ENCODE measurements at regions not wholly inside any gene's neighbourhood (a gene's known extent, or its start where the extent isn't known, plus 50 kb on each side); places are given as distances from the start of the nearest gene placed in this dataset.

- ATAC-seq (no peak), DNase-seq (no peak)
- Histone ChIP-seq H3K4me3 (no peak overlapping the region), H3K36me3 (no peaks in the 10 kb centered on the region), H3K27me3 (no peaks in the 10 kb centered on the region), H3K9me3 (no peaks in the 10 kb centered on the region), H3K27ac (no peak overlapping the region), H3K4me1 (no peaks in the 10 kb centered on the region)
- TF ChIP-seq CTCF (IDR thresholded peaks at IDR 0.05), result no peak
- TF ChIP-seq POLR2A (IDR thresholded peaks at IDR 0.05), result no peak
- intact Hi-C loops (cut with DNase I), result no loop called here
- 67 to 81% (median 71%) methylated on average over 2 of the region's 2 CpGs for WGBS, 4 donors
Measured at GRCh38 chr7:124208173-124208572, 175.3 kb upstream of the TMEM229A start.

GRCh38 chr7:124205526-124205925 is 172.7 kb upstream of the TMEM229A start:
- TF ChIP-seq CTCF (IDR thresholded peaks at IDR 0.05) (no peak), POLR2A (IDR thresholded peaks at IDR 0.05) (no peak)
- no peaks in the 10 kb centered on the region for H3K27me3 ChIP-seq
- no peak overlapping the region for H3K27ac ChIP-seq
- no peaks in the 10 kb centered on the region for H3K36me3 ChIP-seq
- no peak overlapping the region for H3K4me3 ChIP-seq
- H3K9me3 ChIP-seq, result no peaks in the 10 kb centered on the region
- 72 to 90% (median 80%) methylated on average over 1 of the region's 1 CpG for WGBS, 4 donors
- DNase-seq (no peak), ATAC-seq (no peak)
- H3K4me1 ChIP-seq, result no peaks in the 10 kb centered on the region
- intact Hi-C loops (cut with DNase I), result no loop called here

GRCh38 chr7:124202546-124202945 is 169.7 kb upstream of the TMEM229A start:
- Histone ChIP-seq H3K4me1 (no peaks in the 10 kb centered on the region), H3K4me3 (no peak overlapping the region), H3K27me3 (no peaks in the 10 kb centered on the region), H3K27ac (no peak overlapping the region), H3K9me3 (no peaks in the 10 kb centered on the region), H3K36me3 (no peaks in the 10 kb centered on the region)
- ATAC-seq, result no peak
- intact Hi-C loops (cut with DNase I), result no loop called here
- no peak for TF ChIP-seq CTCF (IDR thresholded peaks at IDR 0.05)
- TF ChIP-seq POLR2A (IDR thresholded peaks at IDR 0.05), result no peak
- WGBS, 4 donors, result 93 to 100% (median 94%) methylated on average over 1 of the region's 1 CpG
- DNase-seq, result no peak

- 54 to 73% (median 64%) methylated on average over 3 of the region's 3 CpGs for WGBS, 4 donors
- Histone ChIP-seq H3K27me3 (no peaks in the 10 kb centered on the region), H3K36me3 (no peaks in the 10 kb centered on the region), H3K4me1 (no peaks in the 10 kb centered on the region), H3K27ac (no peak overlapping the region), H3K9me3 (no peaks in the 10 kb centered on the region), H3K4me3 (no peak overlapping the region)
- intact Hi-C loops (cut with DNase I), result no loop called here
- TF ChIP-seq POLR2A (IDR thresholded peaks at IDR 0.05) (no peak), CTCF (IDR thresholded peaks at IDR 0.05) (no peak)
- no peak for ATAC-seq
- no peak for DNase-seq
Measured at GRCh38 chr7:124201768-124202349, 169.0 kb upstream of the TMEM229A start.
